Karpas-422 (cell line): ENCODE measurements at regions not wholly inside any gene's neighbourhood (a gene's known extent, or its start where the extent isn't known, plus 50 kb on each side); places are given as distances from the start of the nearest gene placed in this dataset.
A peak's percentile ranks its signal among the peaks of the same experiment; 100 is the strongest.
"Not testable (repeated sequence)": the region's sequence is repeated elsewhere in the genome, so short reads cannot be mapped to it uniquely, and the experiment has no call there.

Experiments used
- DNase-seq: peaks from one replicate; pipeline ENCODE4 v3.0.0-alpha.2; 2015
- H2AFZ ChIP-seq: fragments of 200-600 bp; sonication (generic); 2 replicates; pipeline ENCODE4 v1.6.1; 2014; ENCODE audit warnings: antibody characterized with exemption, low read length, mixed read lengths
- H3K27ac ChIP-seq: fragments of 200-600 bp; sonication (generic); 2 replicates; pipeline ENCODE4 v1.5.1; 2014; ENCODE audit warnings: mild to moderate bottlenecking, low read length, moderate library complexity
- H3K27me3 ChIP-seq: fragments of 200-600 bp; sonication (generic); 2 replicates; pipeline ENCODE4 v1.6.1; 2014; ENCODE audit warnings: low read length, mixed read lengths
- H3K36me3 ChIP-seq: fragments of 200-600 bp; sonication (generic); 2 replicates; pipeline ENCODE4 v1.6.1; 2014; ENCODE audit warnings: low read length, mixed read lengths; ENCODE audit not compliant: insufficient read depth
- H3K4me1 ChIP-seq: fragments of 200-600 bp; sonication (generic); 2 replicates; pipeline ENCODE4 v1.6.1; 2014; ENCODE audit warnings: mild to moderate bottlenecking, low read length, mixed read lengths
- H3K4me2 ChIP-seq: fragments of 200-600 bp; sonication (generic); 2 replicates; pipeline ENCODE4 v1.6.1; 2014; ENCODE audit warnings: low read length, low read depth, mild to moderate bottlenecking; ENCODE audit not compliant: poor library complexity, severe bottlenecking
- H3K4me3 ChIP-seq: fragments of 200-600 bp; sonication (generic); 2 replicates; pipeline ENCODE4 v1.5.1; 2014; ENCODE audit warnings: mild to moderate bottlenecking, antibody characterized with exemption, low read length, mixed read lengths
- H3K79me2 ChIP-seq: fragments of 200-600 bp; sonication (generic); 2 replicates; pipeline ENCODE4 v1.6.1; 2014; ENCODE audit warnings: mild to moderate bottlenecking, low read length, mixed read lengths
- H3K9ac ChIP-seq: fragments of 200-600 bp; sonication (generic); 2 replicates; pipeline ENCODE4 v1.6.0; 2014; ENCODE audit warnings: low read length
- H3K9me2 ChIP-seq: fragments of 200-600 bp; sonication (generic), shearing (Covaris generic); replicated peaks from 2 replicates; pipeline ENCODE4 v1.6.0; 2014; ENCODE audit warnings: mild to moderate bottlenecking, low read length, moderate library complexity; ENCODE audit not compliant: insufficient read depth
- H3K9me3 ChIP-seq: fragments of 300-700, 200-600 bp; sonication (generic); 2 replicates; pipeline ENCODE4 v1.6.1; 2014; ENCODE audit warnings: low read length, mixed read lengths
- H4K20me1 ChIP-seq: fragments of 200-600 bp; sonication (generic); 2 replicates; pipeline ENCODE4 v1.6.1; 2014; ENCODE audit warnings: mild to moderate bottlenecking, antibody characterized with exemption, low read length, low read depth; ENCODE audit not compliant: insufficient read depth

- no peaks in the 10 kb centered on the region for H3K9me2 ChIP-seq
- H3K4me1 ChIP-seq: no peaks in the 10 kb centered on the region
- no peaks in the 10 kb centered on the region for H3K27me3 ChIP-seq
- H3K36me3 ChIP-seq: no peaks in the 10 kb centered on the region
- peak; percentile 19 for DNase-seq
- no peak overlapping the region for H3K27ac ChIP-seq
- no peak overlapping the region for H2AFZ ChIP-seq
- H3K79me2 ChIP-seq: no peaks in the 10 kb centered on the region
- H3K9me3 ChIP-seq: no peaks in the 10 kb centered on the region
- no peak overlapping the region for H3K4me2 ChIP-seq
- no peak overlapping the region for H3K4me3 ChIP-seq
- no peak overlapping the region for H3K9ac ChIP-seq
- no peaks in the 10 kb centered on the region for H4K20me1 ChIP-seq
These were observed 1005.7 kb downstream of the HACE1 start for GRCh38 chr6:103854059-103854458.

- no peak overlapping the region for H3K4me3 ChIP-seq
- no peak overlapping the region for H3K27ac ChIP-seq
- H3K79me2 ChIP-seq: no peaks in the 10 kb centered on the region
- no peaks in the 10 kb centered on the region for H3K9me2 ChIP-seq
- no peaks in the 10 kb centered on the region for H3K4me1 ChIP-seq
- no peak overlapping the region for H3K9ac ChIP-seq
- DNase-seq: peak; percentile 17
- H3K36me3 ChIP-seq: no peaks in the 10 kb centered on the region
- no peaks in the 10 kb centered on the region for H4K20me1 ChIP-seq
- no peak overlapping the region for H3K4me2 ChIP-seq
- no peak overlapping the region for H2AFZ ChIP-seq
- no peaks in the 10 kb centered on the region for H3K27me3 ChIP-seq
- H3K9me3 ChIP-seq: no peaks in the 10 kb centered on the region
These were observed 1021.3 kb downstream of the HACE1 start for GRCh38 chr6:103838457-103838856.

- H3K36me3 ChIP-seq: no peaks in the 10 kb centered on the region
- no peaks in the 10 kb centered on the region for H3K4me1 ChIP-seq
- H3K27ac ChIP-seq: no peak overlapping the region
- no peaks in the 10 kb centered on the region for H3K9me2 ChIP-seq
- H3K4me3 ChIP-seq: no peak overlapping the region
- DNase-seq: no peak
- H3K4me2 ChIP-seq: no peak overlapping the region
- no peaks in the 10 kb centered on the region for H3K79me2 ChIP-seq
- H3K27me3 ChIP-seq: no peaks in the 10 kb centered on the region
- no peak overlapping the region for H3K9ac ChIP-seq
- H3K9me3 ChIP-seq: peaks cover 3% of the 10 kb centered on the region; the same call in 1 of the 2 replicates
- H4K20me1 ChIP-seq: no peaks in the 10 kb centered on the region
- no peak overlapping the region for H2AFZ ChIP-seq
These were observed 1033.5 kb downstream of the HACE1 start for GRCh38 chr6:103826209-103826608.

- no peak for DNase-seq
These were observed 1039.6 kb downstream of the HACE1 start for GRCh38 chr6:103820148-103820547.

GRCh38 chr6:103819509-103819908, 1040.2 kb downstream of the HACE1 start:
- Histone ChIP-seq H3K4me2 (no peak overlapping the region), H3K79me2 (no peaks in the 10 kb centered on the region), H3K9me3 (peaks cover 3% of the 10 kb centered on the region; the same call in 1 of the 2 replicates), H3K36me3 (no peaks in the 10 kb centered on the region), H3K9ac (no peak overlapping the region), H3K9me2 (no peaks in the 10 kb centered on the region), H3K27me3 (no peaks in the 10 kb centered on the region), H2AFZ (no peak overlapping the region), H4K20me1 (no peaks in the 10 kb centered on the region), H3K27ac (no peak overlapping the region), H3K4me3 (no peak overlapping the region), H3K4me1 (no peaks in the 10 kb centered on the region)
- DNase-seq: no peak

More at GRCh38 chr6:103820148-103820547, 1039.6 kb downstream of the HACE1 start:
- H3K9ac ChIP-seq: no peak overlapping the region
- H3K27ac ChIP-seq: no peak overlapping the region
- no peaks in the 10 kb centered on the region for H3K36me3 ChIP-seq
- no peaks in the 10 kb centered on the region for H3K4me1 ChIP-seq
- no peak overlapping the region for H3K4me2 ChIP-seq
- H4K20me1 ChIP-seq: no peaks in the 10 kb centered on the region
- H3K9me3 ChIP-seq: peaks cover 3% of the 10 kb centered on the region; the same call in 1 of the 2 replicates
- H3K9me2 ChIP-seq: no peaks in the 10 kb centered on the region
- H3K4me3 ChIP-seq: no peak overlapping the region
- no peak overlapping the region for H2AFZ ChIP-seq
- no peaks in the 10 kb centered on the region for H3K79me2 ChIP-seq
- no peaks in the 10 kb centered on the region for H3K27me3 ChIP-seq

GRCh38 chr6:103812970-103813369, 1046.7 kb downstream of the HACE1 start:
- no peak for DNase-seq
- Histone ChIP-seq H3K9me3 (no peaks in the 10 kb centered on the region), H3K79me2 (no peaks in the 10 kb centered on the region), H3K4me3 (no peak overlapping the region), H3K4me2 (no peak overlapping the region), H4K20me1 (no peaks in the 10 kb centered on the region), H3K27me3 (no peaks in the 10 kb centered on the region), H3K4me1 (no peaks in the 10 kb centered on the region), H3K9me2 (no peaks in the 10 kb centered on the region), H3K36me3 (no peaks in the 10 kb centered on the region), H2AFZ (no peak overlapping the region), H3K9ac (no peak overlapping the region), H3K27ac (no peak overlapping the region)

GRCh38 chr6:103801901-103802479, 1057.7 kb downstream of the HACE1 start:
- H3K79me2 ChIP-seq, H3K9me3 ChIP-seq, H3K4me1 ChIP-seq, H3K4me2 ChIP-seq, H3K36me3 ChIP-seq, H2AFZ ChIP-seq, H3K4me3 ChIP-seq, H3K27ac ChIP-seq, H3K27me3 ChIP-seq, H3K9ac ChIP-seq, DNase-seq, H4K20me1 ChIP-seq, H3K9me2 ChIP-seq: not testable (repeated sequence)

- H3K27me3 ChIP-seq: no peaks in the 10 kb centered on the region
- no peak overlapping the region for H3K4me2 ChIP-seq
- DNase-seq: no peak
- no peaks in the 10 kb centered on the region for H3K9me3 ChIP-seq
- H3K79me2 ChIP-seq: no peaks in the 10 kb centered on the region
- no peak overlapping the region for H2AFZ ChIP-seq
- H3K9ac ChIP-seq: no peak overlapping the region
- H3K36me3 ChIP-seq: no peaks in the 10 kb centered on the region
- no peaks in the 10 kb centered on the region for H4K20me1 ChIP-seq
- no peak overlapping the region for H3K4me3 ChIP-seq
- no peak overlapping the region for H3K27ac ChIP-seq
- H3K9me2 ChIP-seq: no peaks in the 10 kb centered on the region
- H3K4me1 ChIP-seq: no peaks in the 10 kb centered on the region
These were observed 1059.6 kb downstream of the HACE1 start for GRCh38 chr6:103799971-103800670.
